OCI-LY1 (cell line): ENCODE measurements at regions not wholly inside any gene's neighbourhood (a gene's known extent, or its start where the extent isn't known, plus 50 kb on each side); places are given as distances from the start of the nearest gene placed in this dataset.

ENCODE experiments used
- H2AFZ ChIP-seq: fragments of 200-600 bp; sonication (generic), shearing (Covaris generic); 2 replicates; pipeline ENCODE4 v1.6.0; 2014; ENCODE audit warnings: antibody characterized with exemption, mild to moderate bottlenecking, low read length
- H3F3A ChIP-seq: fragments of 200-600 bp; sonication (generic), shearing (Covaris generic); 2 replicates; pipeline ENCODE4 v1.6.0; 2014; ENCODE audit warnings: mild to moderate bottlenecking, antibody characterized with exemption, low read length, moderate library complexity; ENCODE audit not compliant: insufficient read depth
- H3K27ac ChIP-seq: fragments of 200-600 bp; sonication (generic); 2 replicates; pipeline ENCODE4 v1.5.1; 2014; ENCODE audit warnings: low read length, mixed run types, mild to moderate bottlenecking, low read depth; ENCODE audit not compliant: poor library complexity, severe bottlenecking
- H3K27me3 ChIP-seq: fragments of 200-600 bp; sonication (generic); 2 replicates; pipeline ENCODE4 v1.6.0; 2014; ENCODE audit warnings: antibody characterized with exemption, mild to moderate bottlenecking, low read length, moderate library complexity; ENCODE audit not compliant: insufficient read depth
- H3K36me3 ChIP-seq: fragments of 200-600 bp; sonication (generic); 2 replicates; pipeline ENCODE4 v1.6.1; 2014; ENCODE audit warnings: mild to moderate bottlenecking, antibody characterized with exemption, low read length, moderate library complexity, mixed read lengths; ENCODE audit not compliant: insufficient read depth
- H3K4me1 ChIP-seq: fragments of 200-600 bp; sonication (generic); 2 replicates; pipeline ENCODE4 v1.5.1; 2014; ENCODE audit warnings: mild to moderate bottlenecking, low read length, moderate library complexity; ENCODE audit not compliant: insufficient read depth, severe bottlenecking
- H3K4me2 ChIP-seq: fragments of 200-600 bp; sonication (generic), shearing (Covaris generic); 2 replicates; pipeline ENCODE4 v1.6.1; 2014; ENCODE audit warnings: low read length
- H3K4me3 ChIP-seq: fragments of 200-600 bp; sonication (generic); 2 replicates; pipeline ENCODE4 v1.5.1; 2014; ENCODE audit warnings: low read length, low read depth, mild to moderate bottlenecking, mixed read lengths; ENCODE audit not compliant: poor library complexity, severe bottlenecking
- H3K79me2 ChIP-seq: fragments of 200-600 bp; shearing (Covaris generic); 2 replicates; pipeline ENCODE4 v1.6.1; 2016; ENCODE audit warnings: mixed run types, low read length, mixed read lengths; ENCODE audit not compliant: insufficient read depth
- H3K9ac ChIP-seq: fragments of 200-600 bp; sonication (generic), shearing (Covaris generic); 2 replicates; pipeline ENCODE4 v1.6.1; 2014; ENCODE audit warnings: mild to moderate bottlenecking, low read length, mixed read lengths
- H3K9me2 ChIP-seq: fragments of 200-600 bp; sonication (generic), shearing (Covaris generic); 2 replicates; pipeline ENCODE4 v1.6.1; 2014; ENCODE audit warnings: low read depth, mild to moderate bottlenecking, low read length, mixed read lengths
- H3K9me3 ChIP-seq: fragments of 200-600 bp; shearing (Covaris generic); 2 replicates; pipeline ENCODE4 v1.6.1; 2014; ENCODE audit warnings: low read length, mixed read lengths
- H4K20me1 ChIP-seq: fragments of 200-600 bp; sonication (generic), shearing (Covaris generic); 2 replicates; pipeline ENCODE4 v1.6.0; 2016; ENCODE audit warnings: mild to moderate bottlenecking, low read length; ENCODE audit not compliant: insufficient read depth
- EZH2 ChIP-seq: fragments of 200-600 bp; sonication (generic), shearing (Covaris generic); IDR thresholded peaks from 2 replicates; pipeline ENCODE4 v1.8.0; 2017; ENCODE audit warnings: borderline replicate concordance, mixed run types, mild to moderate bottlenecking, antibody characterized with exemption, low read length, moderate library complexity, mixed read lengths
- TF ChIP-seq, protein P1 (sequence below): fragments of 200-600 bp; sonication (generic), shearing (Covaris generic); IDR thresholded peaks from 2 replicates; pipeline ENCODE4 v1.5.1; 2017; ENCODE audit warnings: mild to moderate bottlenecking, antibody characterized with exemption, low read length, moderate library complexity, mixed read lengths

DNA sequence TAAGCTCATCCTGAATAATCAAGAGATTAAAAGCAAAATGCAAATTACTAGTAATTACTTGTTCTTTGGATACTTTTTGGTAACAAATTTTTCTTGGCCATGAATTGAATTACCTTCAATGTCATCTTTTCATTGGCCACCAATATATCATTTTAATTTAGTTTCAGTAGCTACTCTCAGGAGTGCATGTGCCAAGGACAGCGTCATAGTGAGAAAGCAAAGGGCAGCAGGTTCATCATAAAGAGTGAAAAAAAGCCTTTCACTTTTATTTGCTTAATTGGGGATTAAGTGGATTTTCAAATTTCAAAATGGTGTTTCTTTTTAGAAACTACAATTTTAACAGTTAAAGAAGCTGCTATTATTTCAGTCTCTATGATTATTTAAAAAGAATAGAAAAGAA is 815.2 kb downstream of the NR4A2 start:
- no peaks in the 10 kb centered on the region for H3K4me1 ChIP-seq
- H3K9me2 ChIP-seq, result no peaks in the 10 kb centered on the region; the same call in 1 of the 2 replicates
- H3K4me2 ChIP-seq, result no peak overlapping the region
- H3K9ac ChIP-seq, result no peak overlapping the region
- TF ChIP-seq EZH2, result no peak
- TF ChIP-seq, protein P1, sequence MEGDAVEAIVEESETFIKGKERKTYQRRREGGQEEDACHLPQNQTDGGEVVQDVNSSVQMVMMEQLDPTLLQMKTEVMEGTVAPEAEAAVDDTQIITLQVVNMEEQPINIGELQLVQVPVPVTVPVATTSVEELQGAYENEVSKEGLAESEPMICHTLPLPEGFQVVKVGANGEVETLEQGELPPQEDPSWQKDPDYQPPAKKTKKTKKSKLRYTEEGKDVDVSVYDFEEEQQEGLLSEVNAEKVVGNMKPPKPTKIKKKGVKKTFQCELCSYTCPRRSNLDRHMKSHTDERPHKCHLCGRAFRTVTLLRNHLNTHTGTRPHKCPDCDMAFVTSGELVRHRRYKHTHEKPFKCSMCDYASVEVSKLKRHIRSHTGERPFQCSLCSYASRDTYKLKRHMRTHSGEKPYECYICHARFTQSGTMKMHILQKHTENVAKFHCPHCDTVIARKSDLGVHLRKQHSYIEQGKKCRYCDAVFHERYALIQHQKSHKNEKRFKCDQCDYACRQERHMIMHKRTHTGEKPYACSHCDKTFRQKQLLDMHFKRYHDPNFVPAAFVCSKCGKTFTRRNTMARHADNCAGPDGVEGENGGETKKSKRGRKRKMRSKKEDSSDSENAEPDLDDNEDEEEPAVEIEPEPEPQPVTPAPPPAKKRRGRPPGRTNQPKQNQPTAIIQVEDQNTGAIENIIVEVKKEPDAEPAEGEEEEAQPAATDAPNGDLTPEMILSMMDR, result no peak
- H3K27ac ChIP-seq, result no peak overlapping the region
- H3K36me3 ChIP-seq, result no peaks in the 10 kb centered on the region
- no peak overlapping the region for H3K4me3 ChIP-seq
- no peaks in the 10 kb centered on the region for H4K20me1 ChIP-seq
- no peaks in the 10 kb centered on the region for H3K27me3 ChIP-seq
- H2AFZ ChIP-seq, result no peak overlapping the region
- no peaks in the 10 kb centered on the region for H3K79me2 ChIP-seq
- no peaks in the 10 kb centered on the region for H3K9me3 ChIP-seq
- no peaks in the 10 kb centered on the region for H3F3A ChIP-seq

DNA sequence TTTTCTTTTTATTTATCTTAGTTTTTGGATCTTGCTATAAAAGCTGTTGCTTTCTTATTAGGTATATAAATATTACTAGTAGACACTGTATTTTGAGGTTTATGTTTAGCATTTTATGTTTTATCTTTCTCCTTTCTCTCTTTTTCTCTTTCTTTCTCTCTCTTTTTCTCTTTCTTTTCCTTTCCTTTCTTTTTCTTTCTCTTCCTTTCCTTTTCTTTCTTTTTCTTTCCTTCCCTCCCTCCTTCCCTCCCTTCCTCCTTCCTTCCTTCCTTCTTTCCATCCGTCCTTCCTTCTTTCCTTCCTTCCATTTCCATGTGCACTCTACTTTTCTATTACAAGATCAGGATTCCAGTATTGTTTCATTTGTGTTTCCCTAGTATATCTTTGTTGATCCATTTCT is 814.8 kb downstream of the KCNJ3 start:
- no peak overlapping the region for H3K4me3 ChIP-seq
- TF ChIP-seq, protein P1, result no peak
- no peak for TF ChIP-seq EZH2
- H3F3A ChIP-seq, result no peaks in the 10 kb centered on the region

DNA sequence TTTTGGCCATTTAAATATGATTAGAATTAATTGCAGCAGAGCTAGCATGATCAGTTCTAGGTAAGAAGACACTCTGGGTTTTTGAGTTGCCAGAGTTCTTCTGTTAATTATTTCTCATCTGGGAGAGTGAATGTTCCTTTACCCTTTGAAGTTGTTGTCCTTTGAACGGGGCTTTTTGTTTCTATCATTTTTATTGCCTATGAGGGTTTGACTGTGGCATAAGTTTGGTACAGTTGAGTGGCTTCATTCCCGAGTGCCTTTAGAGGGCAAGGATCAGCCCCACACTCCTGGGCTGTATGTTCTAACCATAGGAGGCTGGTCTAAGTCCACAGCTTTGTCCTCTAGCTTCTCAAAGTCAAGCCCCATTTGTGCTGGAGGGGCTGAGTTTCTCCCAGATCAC is 804.3 kb downstream of the KCNJ3 start:
- H3F3A ChIP-seq, result no peaks in the 10 kb centered on the region

More for the DNA sequence above, 814.8 kb downstream of the KCNJ3 start:
- H3K79me2 ChIP-seq, result no peaks in the 10 kb centered on the region
- no peaks in the 10 kb centered on the region for H3K9me3 ChIP-seq
- H3K4me2 ChIP-seq, result no peak overlapping the region
- no peak overlapping the region for H3K9ac ChIP-seq
- H3K27me3 ChIP-seq, result no peaks in the 10 kb centered on the region
- no peaks in the 10 kb centered on the region; the same call in 1 of the 2 replicates for H3K9me2 ChIP-seq
- H3K36me3 ChIP-seq, result no peaks in the 10 kb centered on the region
- H4K20me1 ChIP-seq, result no peaks in the 10 kb centered on the region
- H2AFZ ChIP-seq, result no peak overlapping the region
- no peak overlapping the region for H3K27ac ChIP-seq
- H3K4me1 ChIP-seq, result no peaks in the 10 kb centered on the region

More for the DNA sequence above, 804.3 kb downstream of the KCNJ3 start:
- Histone ChIP-seq H3K4me2 (no peak overlapping the region), H3K4me1 (no peaks in the 10 kb centered on the region), H3K9ac (no peak overlapping the region), H3K79me2 (no peaks in the 10 kb centered on the region), H3K4me3 (no peak overlapping the region), H3K9me2 (no peaks in the 10 kb centered on the region), H3K27me3 (no peaks in the 10 kb centered on the region), H4K20me1 (no peaks in the 10 kb centered on the region), H3K9me3 (no peaks in the 10 kb centered on the region), H3K27ac (no peak overlapping the region), H3K36me3 (no peaks in the 10 kb centered on the region), H2AFZ (no peak overlapping the region)
- TF ChIP-seq, protein P1, result no peak
- TF ChIP-seq EZH2, result no peak
